PC-3 (cell line): ENCODE measurements at regions not wholly inside any gene's neighbourhood (a gene's known extent, or its start where the extent isn't known, plus 50 kb on each side); places are given as distances from the start of the nearest gene placed in this dataset.

Experiments used
- ATAC-seq: fragments of 200-7000 bp; cut with Tn5 transposase; 2 replicates; pipeline ENCODE4 v1.9.1; 2020; ENCODE audit warnings: mild to moderate bottlenecking, moderate library complexity
- BruUV-seq: library from RNA; stranded (reverse); fragments of 400-500 nt; replicated peaks from 2 replicates; lab custom pipeline; 2021; lab: Mats Ljungman, UMichigan
- CTCF ChIA-PET: fragments of 300-600 bp; sonication (Branson Sonifier 250); formaldehyde crosslinking; loops from one replicate; lab custom pipeline; 2022; ENCODE audit warnings: antibody characterized with exemption; lab: Charles Lee
- POLR2A ChIA-PET: fragments of 300-600 bp; sonication (Branson Sonifier 250); formaldehyde crosslinking; loops from one replicate; lab custom pipeline; 2022; ENCODE audit warnings: antibody characterized with exemption; ENCODE audit not compliant: unreplicated experiment; lab: Charles Lee
- DNase-seq: peaks from one replicate; pipeline ENCODE4 v3.0.0-alpha.2; 2015
- H2AFZ ChIP-seq: fragments of 300-600 bp; sonication (generic); 2 replicates; pipeline ENCODE4 v1.6.0; 2016; ENCODE audit warnings: antibody characterized with exemption, low read length
- H3F3A ChIP-seq: fragments of 300-600 bp; sonication (generic); one replicate; pipeline ENCODE4 v1.6.0; 2017; ENCODE audit warnings: antibody characterized with exemption, low read length, control low read depth, mild to moderate bottlenecking; ENCODE audit not compliant: unreplicated experiment
- H3K27ac ChIP-seq: fragments of 300-600 bp; sonication (generic); 2 replicates; pipeline ENCODE4 v1.5.1; 2016; ENCODE audit warnings: mild to moderate bottlenecking, low read length
- H3K27me3 ChIP-seq: fragments of 300-600 bp; sonication (generic); 2 replicates; pipeline ENCODE4 v1.6.1; 2016; ENCODE audit warnings: low read length, mixed read lengths
- H3K36me3 ChIP-seq: fragments of 300-600 bp; sonication (generic); 2 replicates; pipeline ENCODE4 v1.6.1; 2016; ENCODE audit warnings: low read depth, mixed run types, low read length, mixed read lengths
- H3K4me1 ChIP-seq: fragments of 300-600 bp; sonication (generic); 2 replicates; pipeline ENCODE4 v1.5.1; 2016; ENCODE audit warnings: low read length; ENCODE audit not compliant: insufficient read depth
- H3K4me2 ChIP-seq: fragments of 300-600 bp; sonication (generic); 2 replicates; pipeline ENCODE4 v1.6.0; 2016; ENCODE audit warnings: low read length
- H3K4me3 ChIP-seq: fragments of 300-600 bp; sonication (generic); 2 replicates; pipeline ENCODE4 v1.5.1; 2016; ENCODE audit warnings: mild to moderate bottlenecking, low read length, mixed read lengths
- H3K79me2 ChIP-seq: fragments of 300-600 bp; sonication (generic); 2 replicates; pipeline ENCODE4 v1.6.1; 2017; ENCODE audit warnings: low read length, mixed read lengths
- H3K9ac ChIP-seq: fragments of 300-600 bp; sonication (generic); 2 replicates; pipeline ENCODE4 v1.6.0; 2016; ENCODE audit warnings: mild to moderate bottlenecking, low read length
- H3K9me2 ChIP-seq: fragments of 300-600 bp; sonication (generic); replicated peaks from 2 replicates; pipeline ENCODE4 v1.6.1; 2016; ENCODE audit warnings: mixed run types, low read length, mixed read lengths
- H3K9me3 ChIP-seq: fragments of 300-600 bp; sonication (generic); 2 replicates; pipeline ENCODE4 v1.6.1; 2016; ENCODE audit warnings: low read length, mixed read lengths
- H4K20me1 ChIP-seq: fragments of 300-600 bp; sonication (generic); 2 replicates; pipeline ENCODE4 v1.6.1; 2016; ENCODE audit warnings: low read length, mixed read lengths
- CTCF ChIP-seq: fragments of 300-600 bp; sonication (generic); conservative IDR thresholded peaks from 2 replicates; pipeline ENCODE4 v1.5.1; 2017; ENCODE audit warnings: antibody characterized with exemption, low read depth, mild to moderate bottlenecking, low read length
- EZH2 ChIP-seq: fragments of 300-600 bp; sonication (generic); IDR thresholded peaks from one replicate; pipeline ENCODE4 v1.6.1; 2017; ENCODE audit warnings: antibody characterized with exemption, mild to moderate bottlenecking, low read length; ENCODE audit not compliant: unreplicated experiment
- EZH2phosphoT487 ChIP-seq: fragments of 300-600 bp; sonication (generic); IDR thresholded peaks from 2 replicates; pipeline ENCODE4 v1.6.1; 2018; ENCODE audit warnings: mild to moderate bottlenecking, antibody characterized with exemption, low read length, borderline replicate concordance
- intact Hi-C: fragments of 100-400 bp; cut with micrococcal nuclease; formaldehyde crosslinking; loops from 2 replicates; pipeline ENCODE4 v1.9.0; 2023

GRCh38 chr7:33761449-33762080 lies 143.8 kb upstream of the BMPER start:
- no peak overlapping the region for H3K4me3 ChIP-seq
- DNase-seq (no peak), ATAC-seq (no peak)
- TF ChIP-seq EZH2phosphoT487 (no peak), CTCF (no peak), EZH2 (no peak)
- ChIA-PET CTCF (no interaction called here), POLR2A (no interaction called here)
- H3F3A ChIP-seq, result no peaks in the 10 kb centered on the region
- H2AFZ ChIP-seq, result no peak overlapping the region
- no peak overlapping the region for H3K9ac ChIP-seq
- H3K9me3 ChIP-seq, result no peaks in the 10 kb centered on the region
- peaks cover 13% of the 10 kb centered on the region for H3K4me1 ChIP-seq
- no peaks in the 10 kb centered on the region for H4K20me1 ChIP-seq
- BruUV-seq, result no TSS peak
- H3K36me3 ChIP-seq, result no peaks in the 10 kb centered on the region
- no peak overlapping the region for H3K4me2 ChIP-seq
- H3K9me2 ChIP-seq, result no peaks in the 10 kb centered on the region
- H3K27me3 ChIP-seq, result no peaks in the 10 kb centered on the region
- no peak overlapping the region for H3K27ac ChIP-seq
- H3K79me2 ChIP-seq, result no peaks in the 10 kb centered on the region
- intact Hi-C loops, result no loop called here

- CTCF ChIA-PET, result interaction anchor here (0.5 kb wide), 1 partner anchor 133 kb away, joined by 3 read pairs; no protein-coding TSS in a partner anchor
These were observed 143.0 kb upstream of the BMPER start for GRCh38 chr7:33762151-33762910.

More at GRCh38 chr7:33762151-33762910, 143.0 kb upstream of the BMPER start:
- H4K20me1 ChIP-seq, result no peaks in the 10 kb centered on the region
- H3K4me1 ChIP-seq, result peaks cover 13% of the 10 kb centered on the region
- no TSS peak for BruUV-seq
- TF ChIP-seq CTCF, result no peak
- TF ChIP-seq EZH2phosphoT487, result no peak
- no peak for TF ChIP-seq EZH2
- ATAC-seq (no peak), DNase-seq (no peak)
- H3K27ac ChIP-seq, result no peak overlapping the region
- no peaks in the 10 kb centered on the region for H3K27me3 ChIP-seq
- H3K79me2 ChIP-seq, result no peaks in the 10 kb centered on the region
- H3K9me2 ChIP-seq, result no peaks in the 10 kb centered on the region
- intact Hi-C loops, result no loop called here
- no peaks in the 10 kb centered on the region for H3K9me3 ChIP-seq
- POLR2A ChIA-PET, result no interaction called here
- no peaks in the 10 kb centered on the region for H3K36me3 ChIP-seq
- no peak overlapping the region for H2AFZ ChIP-seq
- H3K9ac ChIP-seq, result no peak overlapping the region
- H3F3A ChIP-seq, result no peaks in the 10 kb centered on the region
- H3K4me3 ChIP-seq, result no peak overlapping the region
- no peak overlapping the region for H3K4me2 ChIP-seq
